Breast epithelium (tissue), 4 donors: ENCODE measurements at regions not wholly inside any gene's neighbourhood (a gene's known extent, or its start where the extent isn't known, plus 50 kb on each side); places are given as distances from the start of the nearest gene placed in this dataset.
"Not testable (repeated sequence)": the region's sequence is repeated elsewhere in the genome, so short reads cannot be mapped to it uniquely, and the experiment has no call there.

Source experiments
- DNase-seq, 2 donors: peaks; one replicate each; pipeline ENCODE4 v3.0.0-alpha.2; 2019; ENCODE audit warnings: low spot score in 2 of 2
- H3K27ac ChIP-seq, 2 donors: fragments of 200-600 bp; sonication (generic) in 1 of 2; one replicate each; pipeline ENCODE4 v1.5.1; 2016 to 2019; ENCODE audit warnings: mild to moderate bottlenecking in 1 of 2
- H3K27me3 ChIP-seq, 2 donors: fragments of 200-600 bp; sonication (generic) in 1 of 2; one replicate each; pipeline versions ENCODE4 v1.5.1 to v1.6.0; 2017 to 2019; ENCODE audit warnings: control low read depth in 1 of 2, mild to moderate bottlenecking in 1 of 2
- H3K36me3 ChIP-seq: fragments of 200-600 bp; one replicate; pipeline ENCODE4 v1.5.1; 2019
- H3K4me1 ChIP-seq, 2 donors: fragments of 200-600 bp; sonication (generic); one replicate each; pipeline ENCODE4 v1.5.1; 2016 to 2019; ENCODE audit warnings: control low read depth in 1 of 2
- H3K4me3 ChIP-seq, 3 donors: fragments of 200-600 bp; sonication (generic); 1 replicate in 2 of 3; 2 replicates in 1 of 3; pipeline ENCODE4 v1.5.1; 2016 to 2019; ENCODE audit warnings: mild to moderate bottlenecking in 3 of 3, moderate library complexity in 2 of 3
- H3K9me3 ChIP-seq, 2 donors: fragments of 200-600 bp; sonication (generic) in 1 of 2; one replicate each; pipeline ENCODE4 v1.5.1; 2016 to 2019; ENCODE audit warnings: control low read depth in 1 of 2
- intact Hi-C: fragments of 100-400 bp; cut with DNase I; formaldehyde crosslinking; loops from one replicate; pipeline ENCODE4 v1.15.1; 2023; ENCODE audit warnings: low total_unique reads

DNA sequence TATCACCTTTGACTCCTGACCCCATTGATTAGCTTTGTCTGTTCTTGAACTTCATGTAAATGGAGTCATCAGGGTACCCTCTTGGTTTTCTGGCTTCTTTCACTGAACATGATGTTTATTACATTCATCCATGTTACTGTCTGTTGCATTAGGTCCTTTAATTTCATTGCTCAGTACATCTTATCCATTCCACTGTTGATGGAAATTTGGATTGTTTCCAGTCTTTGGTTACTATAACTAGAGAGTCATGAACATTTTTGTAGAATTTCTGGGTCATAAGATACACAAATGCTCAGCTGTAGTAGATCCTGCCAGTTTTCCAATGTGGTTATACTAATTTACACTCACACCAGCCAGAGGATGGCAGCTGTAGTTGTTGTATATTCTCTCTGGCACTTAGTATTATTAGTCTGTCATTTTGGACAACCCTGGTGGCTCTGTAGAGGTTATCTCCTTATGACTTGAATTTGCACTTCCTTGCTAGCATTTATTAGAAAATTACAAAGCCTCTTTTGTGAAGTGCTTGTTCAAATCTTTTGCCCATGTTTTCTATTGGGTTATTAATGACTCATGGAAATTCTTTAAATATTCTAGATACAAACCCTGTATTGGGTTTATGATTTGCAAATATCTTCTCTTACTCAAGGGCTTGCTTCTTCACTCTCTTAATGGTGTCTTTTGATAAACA lies 214.7 kb downstream of the BCL2L11 start:
- DNase-seq, H3K4me3 ChIP-seq, H3K36me3 ChIP-seq, H3K4me1 ChIP-seq, H3K27ac ChIP-seq, H3K9me3 ChIP-seq, intact Hi-C loops, H3K27me3 ChIP-seq: not testable (repeated sequence)

DNA sequence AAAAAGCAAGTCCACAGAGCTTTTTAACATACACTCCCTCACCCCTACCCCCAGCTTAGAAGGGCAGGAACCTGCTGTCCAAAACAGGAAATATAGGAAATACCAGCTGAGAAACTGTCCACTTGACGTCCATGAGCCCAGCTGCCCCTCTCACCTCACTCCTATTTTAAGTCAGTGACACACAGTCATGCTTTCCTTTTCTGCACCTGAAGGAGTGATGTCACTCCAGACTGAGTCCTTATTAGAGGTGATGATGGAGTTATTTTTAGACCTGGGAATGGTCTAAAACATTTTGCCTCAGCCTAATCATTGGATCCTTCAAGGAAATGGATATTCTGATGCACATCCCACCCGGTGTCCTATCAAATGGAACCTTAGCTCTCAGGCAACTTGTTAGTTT lies 217.8 kb downstream of the BCL2L11 start:
- intact Hi-C loops, H3K36me3 ChIP-seq, H3K4me3 ChIP-seq, H3K9me3 ChIP-seq, DNase-seq, H3K27me3 ChIP-seq, H3K27ac ChIP-seq, H3K4me1 ChIP-seq: not testable (repeated sequence)

DNA sequence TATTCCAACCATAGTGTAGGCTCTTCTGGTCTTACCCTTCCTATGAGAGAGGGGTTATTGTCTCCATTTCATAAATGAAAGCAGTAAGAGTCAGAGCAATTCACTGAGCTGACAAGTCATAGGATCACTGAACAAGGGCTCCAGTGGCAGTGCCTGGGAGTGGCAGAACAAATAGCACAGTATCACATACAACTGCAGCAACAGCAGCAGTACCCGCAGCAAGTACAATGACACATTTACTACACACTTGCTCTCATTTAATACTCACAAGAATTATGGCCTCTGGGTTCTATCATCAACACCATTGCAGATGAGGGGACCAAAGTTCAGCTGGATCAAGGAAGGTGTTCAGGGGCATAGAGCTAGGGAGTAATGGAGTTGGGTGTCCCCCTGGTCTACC lies 218.8 kb downstream of the BCL2L11 start:
- H3K27me3 ChIP-seq, H3K4me3 ChIP-seq, DNase-seq, H3K9me3 ChIP-seq, H3K27ac ChIP-seq, H3K36me3 ChIP-seq, H3K4me1 ChIP-seq, intact Hi-C loops: not testable (repeated sequence)

DNA sequence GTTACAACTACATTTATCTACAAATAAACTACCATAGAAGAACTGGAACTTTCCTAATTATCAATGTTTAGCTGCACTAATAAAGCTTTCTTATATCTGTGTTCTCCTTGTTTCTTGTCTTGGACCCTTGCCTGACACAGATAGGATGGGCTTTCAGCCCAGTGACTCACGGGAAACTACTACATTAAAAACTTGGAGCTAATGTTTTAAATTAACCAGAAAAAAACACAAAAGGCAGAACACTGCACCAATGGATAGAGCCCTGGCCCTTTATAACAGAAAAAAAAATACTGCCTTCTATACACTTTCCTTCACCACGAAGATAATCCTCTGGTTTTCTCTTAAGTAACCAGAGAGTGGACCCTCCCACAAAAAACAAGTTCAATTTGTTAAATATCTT lies 223.9 kb downstream of the BCL2L11 start:
- H3K4me3 ChIP-seq, H3K9me3 ChIP-seq, H3K27me3 ChIP-seq, H3K27ac ChIP-seq, H3K36me3 ChIP-seq, H3K4me1 ChIP-seq, intact Hi-C loops, DNase-seq: not testable (repeated sequence)

DNA sequence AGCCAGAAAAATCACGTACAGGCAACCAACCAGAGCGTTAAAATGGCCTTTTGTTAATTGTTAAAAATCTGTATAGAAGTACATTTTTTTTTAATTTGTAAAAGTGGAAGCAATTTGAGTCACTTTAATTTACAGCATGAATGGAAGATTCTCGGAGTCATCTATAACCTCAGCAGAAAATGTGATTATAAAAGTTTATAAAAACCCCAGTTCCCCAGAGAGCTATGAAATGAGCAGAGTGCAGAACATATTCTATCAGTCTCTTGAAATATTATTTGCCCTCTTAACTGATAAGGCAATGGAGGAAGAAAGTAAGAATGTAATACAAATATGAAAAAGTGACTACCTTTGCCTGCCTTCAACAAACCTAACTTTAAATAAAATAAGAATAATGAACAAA lies 224.7 kb downstream of the BCL2L11 start:
- H3K27me3 ChIP-seq, H3K9me3 ChIP-seq, H3K4me1 ChIP-seq, DNase-seq, intact Hi-C loops, H3K27ac ChIP-seq, H3K4me3 ChIP-seq, H3K36me3 ChIP-seq: not testable (repeated sequence)

DNA sequence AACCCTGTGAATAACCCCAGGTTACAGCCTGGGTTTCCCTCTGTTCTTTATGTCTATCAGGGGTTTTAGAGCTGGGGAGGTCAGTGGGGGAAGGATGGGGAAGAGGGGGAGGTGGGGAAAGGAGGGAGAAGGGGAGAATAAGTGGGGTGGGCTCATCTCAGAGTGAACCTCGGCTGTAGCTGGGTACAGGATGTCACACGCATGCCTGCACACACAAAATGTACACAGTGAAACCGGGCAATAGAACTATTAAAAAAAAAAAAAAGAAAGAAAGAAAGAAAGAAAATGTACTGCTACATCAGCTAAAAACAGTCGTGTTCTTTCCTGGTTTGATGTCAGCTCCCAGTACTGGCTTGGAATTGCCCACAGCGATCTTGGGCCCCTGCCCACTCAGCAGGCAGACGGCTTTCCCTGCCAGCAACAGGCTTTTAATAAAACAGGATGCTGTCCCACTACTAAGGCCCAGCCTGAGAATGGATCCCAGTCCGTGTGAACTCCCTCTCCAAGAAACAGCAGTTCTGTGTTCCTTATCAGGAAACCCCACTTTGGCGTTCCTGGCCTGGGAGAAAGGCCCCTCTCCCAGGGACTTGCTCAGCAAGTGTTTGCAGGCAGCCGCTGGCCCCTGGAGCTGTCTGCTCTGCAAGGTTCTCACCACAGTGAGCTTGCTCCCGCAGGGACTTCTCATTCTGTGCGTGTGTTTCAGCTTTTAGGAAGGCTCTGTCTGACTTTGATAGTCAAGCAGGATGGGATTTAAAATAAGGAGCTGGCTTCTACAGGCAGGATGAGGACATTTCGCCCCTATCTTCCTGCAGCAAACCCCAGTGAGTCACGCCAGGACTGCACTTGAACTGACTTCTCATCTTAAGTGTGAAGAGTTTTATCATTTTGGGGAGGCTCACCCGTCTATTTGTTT lies 225.6 kb downstream of the BCL2L11 start:
- H3K27me3 ChIP-seq, H3K4me1 ChIP-seq, intact Hi-C loops, H3K36me3 ChIP-seq, H3K4me3 ChIP-seq, H3K9me3 ChIP-seq: not testable (repeated sequence)
- H3K27ac ChIP-seq: peak overlapping the region; percentile 38 to 64
- peak; percentile 73 to 89 for DNase-seq

DNA sequence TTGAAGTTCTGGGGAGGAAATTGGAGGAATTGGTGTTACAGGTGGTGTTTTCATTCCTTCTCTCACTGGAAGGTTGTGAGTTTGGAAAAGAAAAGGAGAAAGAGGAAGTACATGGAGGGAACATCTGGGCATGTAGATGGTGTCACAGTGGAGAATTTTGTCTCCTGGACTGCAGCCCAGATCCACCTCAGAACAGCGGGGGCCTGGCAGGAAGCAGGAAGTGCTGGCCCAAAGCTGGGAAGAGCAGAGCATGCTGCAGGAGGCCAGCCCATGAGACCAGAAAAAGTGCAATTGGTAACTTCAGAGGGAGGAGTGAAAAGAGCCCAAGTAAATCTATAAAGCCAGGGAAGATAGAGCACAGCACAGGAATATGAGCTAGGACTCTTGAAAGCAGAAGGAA lies 227.0 kb downstream of the BCL2L11 start:
- DNase-seq, intact Hi-C loops: not testable (repeated sequence)

DNA sequence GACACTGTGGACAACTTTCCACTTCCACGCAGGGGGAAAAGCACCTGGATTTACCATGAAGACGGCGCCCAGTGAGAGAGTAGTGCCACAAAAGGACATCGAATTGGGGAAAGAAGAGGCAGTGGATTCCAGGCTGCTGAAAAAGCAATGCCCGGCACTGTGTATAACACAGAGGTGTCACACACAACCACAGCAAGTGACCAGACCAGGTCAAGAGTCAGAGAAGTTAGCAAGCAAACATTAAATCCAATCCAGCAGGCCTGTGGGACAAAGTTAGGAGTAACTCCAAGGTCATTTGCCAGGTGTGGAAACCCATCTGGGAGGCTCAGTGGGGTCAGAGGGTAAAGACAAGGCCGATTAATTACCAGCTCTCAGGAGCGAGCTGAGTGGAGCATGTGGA lies 227.6 kb downstream of the BCL2L11 start:
- intact Hi-C loops: not testable (repeated sequence)

More for the DNA sequence above, 227.0 kb downstream of the BCL2L11 start:
- not testable (repeated sequence) for H3K27ac ChIP-seq, H3K4me3 ChIP-seq, H3K9me3 ChIP-seq, H3K27me3 ChIP-seq, H3K4me1 ChIP-seq, H3K36me3 ChIP-seq

DNA sequence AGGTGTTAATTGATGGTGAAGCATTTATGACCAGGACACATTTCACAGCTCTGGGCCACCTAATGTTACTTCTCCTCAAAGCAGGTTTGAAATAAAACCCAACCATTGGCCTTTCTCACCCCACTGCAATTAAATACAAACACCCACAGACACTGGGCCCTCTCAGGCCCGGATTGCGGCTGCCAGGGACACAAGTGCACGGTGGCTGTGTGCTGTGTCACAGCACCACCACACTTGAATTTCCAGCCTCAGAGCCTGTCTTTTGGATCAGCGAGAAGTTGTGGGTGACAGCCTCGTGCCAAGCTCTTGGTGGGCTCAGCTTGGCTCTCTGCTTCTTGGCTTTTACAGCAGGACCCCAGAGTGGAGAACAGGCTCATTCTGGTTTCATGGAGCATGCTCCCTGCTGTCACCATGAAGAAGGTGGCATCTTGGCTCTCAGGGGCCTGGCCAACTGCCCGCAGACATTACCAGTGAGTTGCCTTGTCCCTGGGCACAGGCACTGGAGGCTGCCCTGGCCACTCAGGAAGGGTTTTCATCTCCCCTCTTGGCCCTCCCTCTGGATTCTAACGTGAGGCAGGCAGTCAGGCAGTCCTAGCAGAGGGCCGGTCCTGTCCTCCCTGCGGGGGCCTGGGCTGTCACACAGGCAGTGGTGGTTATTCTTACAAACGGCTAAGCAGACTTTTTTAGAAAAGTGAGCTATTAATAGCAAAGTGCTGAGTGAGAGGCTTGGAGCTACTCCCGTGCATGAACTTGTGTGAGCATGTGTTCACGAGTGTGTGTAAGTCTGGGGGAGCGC lies 234.5 kb downstream of the BCL2L11 start:
- H3K4me3 ChIP-seq, DNase-seq, H3K4me1 ChIP-seq, intact Hi-C loops, H3K9me3 ChIP-seq, H3K27me3 ChIP-seq, H3K36me3 ChIP-seq: not testable (repeated sequence)
- H3K27ac ChIP-seq: peak overlapping the region; percentile 25 to 58

More for the DNA sequence above, 227.6 kb downstream of the BCL2L11 start:
- not testable (repeated sequence) for H3K4me1 ChIP-seq, H3K4me3 ChIP-seq, H3K9me3 ChIP-seq, DNase-seq, H3K36me3 ChIP-seq, H3K27me3 ChIP-seq, H3K27ac ChIP-seq

DNA sequence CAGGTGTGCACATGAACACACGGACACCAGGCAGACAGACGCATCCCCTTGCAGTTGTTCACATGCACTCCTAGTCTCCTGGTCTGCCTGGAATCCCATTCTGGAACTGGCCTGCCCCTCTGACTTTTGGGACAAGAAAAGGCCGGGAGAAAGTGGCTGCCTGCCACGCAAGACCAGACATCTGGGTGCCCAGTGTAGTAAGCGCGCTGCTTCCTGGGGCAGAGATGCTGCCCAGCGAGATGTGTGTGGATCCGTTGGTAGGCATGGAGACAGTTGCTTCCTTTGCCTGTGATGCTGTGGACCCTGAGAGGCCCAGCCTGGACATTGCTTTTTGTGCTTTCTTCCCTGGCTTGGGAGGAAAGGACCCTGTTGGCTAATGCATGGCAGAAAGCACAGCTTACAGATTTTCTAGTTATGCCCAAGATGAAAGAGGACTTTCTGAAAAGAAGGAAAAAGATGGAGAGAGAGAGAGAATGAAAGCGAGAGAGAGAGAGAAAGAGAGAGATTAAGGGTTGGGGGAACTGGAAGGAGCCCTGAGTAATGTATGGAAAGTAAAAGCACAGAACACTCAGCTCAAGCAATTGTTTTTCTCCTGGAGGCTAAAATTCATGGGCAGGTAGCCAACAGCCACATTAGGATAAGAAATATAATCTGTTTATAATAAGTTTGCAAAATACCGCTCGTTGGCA lies 235.3 kb downstream of the BCL2L11 start:
- intact Hi-C loops, H3K9me3 ChIP-seq, H3K36me3 ChIP-seq, H3K27me3 ChIP-seq, DNase-seq, H3K4me3 ChIP-seq, H3K4me1 ChIP-seq: not testable (repeated sequence)
- peak overlapping the region in 1 of 2 donors; percentile 25 for H3K27ac ChIP-seq

DNA sequence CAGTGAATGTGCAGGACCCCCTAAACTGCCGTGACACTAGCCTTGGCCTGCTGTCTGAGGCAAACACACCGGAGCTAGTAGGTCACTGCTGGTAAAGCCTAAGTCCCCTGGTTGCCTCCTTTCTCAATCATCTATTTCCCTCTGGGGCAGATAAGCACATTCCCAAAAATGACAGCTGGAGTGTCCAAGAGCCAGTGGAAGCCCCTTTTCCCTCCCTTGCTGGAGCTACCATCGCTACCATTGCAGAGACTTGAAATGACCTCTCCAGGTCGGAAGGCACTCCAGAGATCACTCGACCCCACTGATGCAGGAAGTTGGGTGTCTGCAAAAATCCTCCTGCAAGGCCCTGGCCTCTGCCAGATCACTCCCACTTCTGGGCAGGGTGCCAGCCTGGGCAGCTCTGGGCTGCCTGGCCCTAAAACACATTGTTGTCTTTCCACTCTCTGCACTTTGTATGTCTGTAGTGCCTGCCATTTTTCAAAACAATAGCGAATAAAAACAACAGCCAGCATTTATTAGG lies 235.9 kb downstream of the BCL2L11 start:
- peak; percentile 83 to 84 for DNase-seq
- H3K9me3 ChIP-seq, intact Hi-C loops, H3K36me3 ChIP-seq, H3K27me3 ChIP-seq, H3K4me3 ChIP-seq, H3K4me1 ChIP-seq: not testable (repeated sequence)
- H3K27ac ChIP-seq: peak overlapping the region in 1 of 2 donors; percentile 38

DNA sequence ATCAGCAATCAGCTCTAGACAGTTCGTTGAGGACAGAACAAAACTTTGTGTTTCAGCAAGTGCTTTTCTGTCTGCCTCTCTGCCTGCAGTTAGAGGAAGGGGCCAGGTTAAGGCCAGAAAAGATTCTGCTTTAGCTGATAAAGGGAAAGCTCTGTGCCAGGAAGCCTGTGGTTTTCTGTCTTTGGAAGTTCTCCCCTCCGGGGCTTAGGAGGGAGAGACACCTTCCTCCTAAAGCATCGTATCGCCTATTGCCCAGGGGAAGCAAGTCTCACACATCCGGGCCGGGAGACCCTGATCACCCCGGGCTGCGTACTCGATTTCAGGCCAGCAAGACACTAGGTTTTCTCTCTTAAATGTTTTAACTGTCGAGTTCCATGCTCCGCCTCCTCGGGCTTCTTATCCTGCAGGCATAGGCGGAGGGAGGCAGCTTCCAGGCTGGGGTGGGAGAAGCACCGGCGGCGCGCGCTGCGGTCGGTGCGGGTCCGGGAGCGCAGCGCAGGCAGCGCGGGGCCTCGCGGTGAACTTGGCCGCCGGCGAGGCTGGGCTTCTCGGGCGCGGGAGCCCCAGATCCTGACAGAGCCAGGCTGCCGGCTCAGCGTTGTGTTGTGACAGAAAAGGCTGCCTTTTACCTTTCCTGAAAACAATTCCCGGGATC lies 245.4 kb downstream of the BCL2L11 start:
- H3K4me1 ChIP-seq, H3K27me3 ChIP-seq, DNase-seq, intact Hi-C loops, H3K9me3 ChIP-seq, H3K36me3 ChIP-seq: not testable (repeated sequence)
- Histone ChIP-seq H3K27ac (peak overlapping the region in 1 of 2 donors; percentile 40), H3K4me3 (peak overlapping the region; percentile 17 to 60 (median 43))
